ENCODE measurements at regions not wholly inside any gene's neighbourhood (a gene's known extent, or its start where the extent isn't known, plus 50 kb on each side); places are given as distances from the start of the nearest gene placed in this dataset.

GRCh38 chr4:111066887-111067286 lies 444.0 kb upstream of the PITX2 start:
- no peaks in the 10 kb centered on the region for H3K9me3 Mint-ChIP-seq (ENCODE audit: unreplicated experiment)
- no peak overlapping the region for H3K4me3 Mint-ChIP-seq (ENCODE audit: unreplicated experiment)
- no peak for DNase-seq
- Histone ChIP-seq H3K4me3 (ENCODE audit: low read depth, low read length) (no peak overlapping the region), H3K36me3 (ENCODE audit: control insufficient read depth, insufficient read depth, low read length) (no peaks in the 10 kb centered on the region), H3K9me3 (no peaks in the 10 kb centered on the region), H3K27me3 (replicated peaks; ENCODE audit: control insufficient read depth, insufficient read depth, low read length) (no peaks in the 10 kb centered on the region), H3K4me1 (no peaks in the 10 kb centered on the region)
- no TSS peak for BruUV-seq (replicated peaks)
- H3K36me3 Mint-ChIP-seq (ENCODE audit: insufficient read depth, unreplicated experiment): no peaks in the 10 kb centered on the region
- ChIA-PET CTCF (no interaction called here), POLR2A (no interaction called here)
- no peaks in the 10 kb centered on the region for H3K4me1 Mint-ChIP-seq (ENCODE audit: low read depth, unreplicated experiment)
- intact Hi-C loops (cut with micrococcal nuclease; ENCODE audit: unreplicated experiment): no loop called here
- no peak for TF ChIP-seq CTCF (IDR thresholded peaks at IDR 0.05; ENCODE audit: insufficient read depth in 1 of 2, low read depth in 1 of 2, low read length in 1 of 2, severe bottlenecking in 1 of 2, unreplicated experiment in 1 of 2)
- no peaks in the 10 kb centered on the region for H3K27me3 Mint-ChIP-seq (ENCODE audit: insufficient read depth, unreplicated experiment)
- H3K27ac Mint-ChIP-seq (ENCODE audit: unreplicated experiment): no peak overlapping the region

- Mint-ChIP-seq H3K9me3 (ENCODE audit: unreplicated experiment) (peaks cover 4% of the 10 kb centered on the region), H3K27ac (ENCODE audit: unreplicated experiment) (no peak overlapping the region), H3K4me3 (ENCODE audit: unreplicated experiment) (no peak overlapping the region), H3K4me1 (ENCODE audit: low read depth, unreplicated experiment) (no peaks in the 10 kb centered on the region), H3K36me3 (ENCODE audit: insufficient read depth, unreplicated experiment) (no peaks in the 10 kb centered on the region), H3K27me3 (ENCODE audit: insufficient read depth, unreplicated experiment) (no peaks in the 10 kb centered on the region)
- H3K9me3 ChIP-seq: no peaks in the 10 kb centered on the region
- H3K4me3 ChIP-seq (ENCODE audit: low read depth, low read length): no peak overlapping the region
- TF ChIP-seq CTCF (IDR thresholded peaks at IDR 0.05; ENCODE audit: insufficient read depth in 1 of 2, low read depth in 1 of 2, low read length in 1 of 2, severe bottlenecking in 1 of 2, unreplicated experiment in 1 of 2): no peak
- no peak for DNase-seq
- H3K4me1 ChIP-seq: no peaks in the 10 kb centered on the region
- ChIA-PET CTCF (no interaction called here), POLR2A (no interaction called here)
- intact Hi-C loops (cut with micrococcal nuclease; ENCODE audit: unreplicated experiment): no loop called here
- BruUV-seq (replicated peaks): no TSS peak
- no peaks in the 10 kb centered on the region for H3K27me3 ChIP-seq (replicated peaks; ENCODE audit: control insufficient read depth, insufficient read depth, low read length)
- no peaks in the 10 kb centered on the region for H3K36me3 ChIP-seq (ENCODE audit: control insufficient read depth, insufficient read depth, low read length)
Observed at GRCh38 chr4:111068883-111069282, 446.0 kb upstream of the PITX2 start.

- Mint-ChIP-seq H3K36me3 (ENCODE audit: insufficient read depth, unreplicated experiment) (no peaks in the 10 kb centered on the region), H3K27ac (ENCODE audit: unreplicated experiment) (no peak overlapping the region), H3K27me3 (ENCODE audit: insufficient read depth, unreplicated experiment) (no peaks in the 10 kb centered on the region), H3K9me3 (ENCODE audit: unreplicated experiment) (peaks cover 9% of the 10 kb centered on the region), H3K4me3 (ENCODE audit: unreplicated experiment) (no peak overlapping the region), H3K4me1 (ENCODE audit: low read depth, unreplicated experiment) (no peaks in the 10 kb centered on the region)
- BruUV-seq (replicated peaks): no TSS peak
- no peaks in the 10 kb centered on the region for H3K27me3 ChIP-seq (replicated peaks; ENCODE audit: control insufficient read depth, insufficient read depth, low read length)
- ChIA-PET CTCF (no interaction called here), POLR2A (no interaction called here)
- intact Hi-C loops (cut with micrococcal nuclease; ENCODE audit: unreplicated experiment): no loop called here
- DNase-seq: no peak
- H3K4me1 ChIP-seq: no peaks in the 10 kb centered on the region
- no peak for TF ChIP-seq CTCF (IDR thresholded peaks at IDR 0.05; ENCODE audit: insufficient read depth in 1 of 2, low read depth in 1 of 2, low read length in 1 of 2, severe bottlenecking in 1 of 2, unreplicated experiment in 1 of 2)
- no peak overlapping the region for H3K4me3 ChIP-seq (ENCODE audit: low read depth, low read length)
- H3K9me3 ChIP-seq: no peaks in the 10 kb centered on the region
- no peaks in the 10 kb centered on the region for H3K36me3 ChIP-seq (ENCODE audit: control insufficient read depth, insufficient read depth, low read length)
Observed at GRCh38 chr4:111070390-111070789, 447.5 kb upstream of the PITX2 start.
